Activated CD8-positive, alpha-beta memory T cell treated with anti-CD3 and anti-CD28 coated beads, Interleukin-2, amount 10 ng/mL, durations not matched to agents 7 days and 5 days (primary cell): ENCODE measurements at regions not wholly inside any gene's neighbourhood (a gene's known extent, or its start where the extent isn't known, plus 50 kb on each side); places are given as distances from the start of the nearest gene placed in this dataset.
A peak's percentile ranks its signal among the peaks of the same experiment; 100 is the strongest.

Source experiments
- ATAC-seq: fragments of 150-1000 bp; cut with Tn5 transposase; one replicate; pipeline ENCODE4 v1.10.0; 2021; ENCODE audit warnings: moderate library complexity
- CTCF ChIA-PET: fragments of 350-600 bp; sonication (Branson Sonifier 250); formaldehyde crosslinking; loops from one replicate; lab custom pipeline; 2021; ENCODE audit warnings: antibody characterized with exemption; lab: Charles Lee
- DNase-seq: peaks from one replicate; pipeline ENCODE4 v3.0.0-alpha.2; 2020
- H3K27ac Mint-ChIP-seq: one replicate; pipeline ENCODE4 v1.8.0; 2021; ENCODE audit warnings: mild to moderate bottlenecking, mixed read lengths
- H3K27me3 Mint-ChIP-seq: one replicate; pipeline ENCODE4 v1.8.0; 2021; ENCODE audit warnings: mixed read lengths
- H3K36me3 Mint-ChIP-seq: one replicate; pipeline ENCODE4 v1.8.0; 2021; ENCODE audit warnings: mild to moderate bottlenecking, mixed read lengths
- H3K4me1 Mint-ChIP-seq: one replicate; pipeline ENCODE4 v1.8.0; 2021; ENCODE audit warnings: mixed read lengths
- H3K4me3 Mint-ChIP-seq: one replicate; pipeline ENCODE4 v1.8.0; 2021; ENCODE audit warnings: mild to moderate bottlenecking, moderate library complexity, mixed read lengths
- H3K9me3 Mint-ChIP-seq: one replicate; pipeline ENCODE4 v1.8.0; 2022; ENCODE audit warnings: low read depth, mixed read lengths

DNA sequence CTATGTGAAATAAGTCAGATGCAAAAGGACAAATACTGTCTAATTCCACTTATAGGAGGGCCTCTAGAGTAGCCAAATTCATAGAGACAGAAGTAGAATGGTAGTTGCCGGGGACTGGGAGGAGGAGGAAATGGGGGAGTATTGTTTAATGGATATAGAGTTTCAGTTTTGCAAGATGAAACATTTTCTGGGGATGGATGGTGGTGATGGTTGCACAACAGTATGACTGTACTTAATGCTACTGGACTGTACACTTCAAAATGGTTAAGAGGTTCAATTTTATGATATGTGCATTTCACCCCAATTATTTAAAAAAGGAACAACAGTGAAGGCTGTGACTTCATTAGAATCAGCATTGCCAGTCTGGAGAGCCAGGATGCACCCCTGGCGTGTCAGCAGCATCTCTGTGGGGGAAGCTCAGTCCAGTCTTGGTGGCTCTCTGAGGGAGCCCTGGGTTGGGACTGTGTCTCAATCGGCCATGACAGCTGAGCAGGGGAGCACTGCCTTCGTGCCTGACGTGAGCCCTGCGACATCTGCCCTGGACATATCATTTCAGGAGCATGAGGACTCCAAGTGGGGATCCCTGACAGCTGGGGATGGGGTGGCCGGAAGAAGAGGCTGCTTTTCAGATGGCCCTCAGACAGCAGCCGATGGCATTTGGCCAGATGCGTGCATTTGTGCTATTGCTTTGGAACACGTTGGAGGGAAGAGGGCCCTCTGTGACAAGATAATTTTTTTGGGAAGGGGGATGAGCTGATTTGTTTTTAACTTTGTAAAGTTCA is 130.8 kb upstream of the STC2 start:
- Mint-ChIP-seq H3K4me3 (no peak overlapping the region), H3K36me3 (no peaks in the 10 kb centered on the region), H3K27me3 (no peaks in the 10 kb centered on the region), H3K4me1 (peaks cover 1% of the 10 kb centered on the region), H3K27ac (no peak overlapping the region), H3K9me3 (no peaks in the 10 kb centered on the region)
- ATAC-seq (no peak), DNase-seq (no peak)
- CTCF ChIA-PET: no interaction called here

DNA sequence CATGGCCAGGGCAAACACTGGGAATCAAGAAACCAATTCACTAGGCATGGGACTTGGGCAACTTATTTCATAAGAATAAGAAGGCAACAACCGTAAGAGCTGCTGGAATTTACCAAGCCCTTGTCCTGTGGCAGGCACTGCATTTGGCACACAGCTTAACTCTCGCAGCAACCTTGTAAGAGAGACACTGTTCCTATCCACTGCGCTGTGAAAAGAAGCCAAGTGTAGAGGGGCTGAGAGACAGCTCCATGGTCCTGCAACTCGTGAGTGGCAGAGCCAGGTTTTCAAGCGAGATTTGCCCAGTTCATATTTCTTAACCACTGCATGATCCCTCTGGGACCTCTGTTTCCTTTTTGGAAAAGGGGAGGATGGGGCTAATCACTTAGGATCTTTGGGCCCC is 129.3 kb upstream of the STC2 start:
- no peak overlapping the region for H3K4me3 Mint-ChIP-seq
- DNase-seq: no peak
- H3K27ac Mint-ChIP-seq: no peak overlapping the region
- CTCF ChIA-PET: no interaction called here
- no peaks in the 10 kb centered on the region for H3K9me3 Mint-ChIP-seq
- H3K4me1 Mint-ChIP-seq: peaks cover 1% of the 10 kb centered on the region
- no peaks in the 10 kb centered on the region for H3K27me3 Mint-ChIP-seq
- no peak for ATAC-seq
- no peaks in the 10 kb centered on the region for H3K36me3 Mint-ChIP-seq

DNA sequence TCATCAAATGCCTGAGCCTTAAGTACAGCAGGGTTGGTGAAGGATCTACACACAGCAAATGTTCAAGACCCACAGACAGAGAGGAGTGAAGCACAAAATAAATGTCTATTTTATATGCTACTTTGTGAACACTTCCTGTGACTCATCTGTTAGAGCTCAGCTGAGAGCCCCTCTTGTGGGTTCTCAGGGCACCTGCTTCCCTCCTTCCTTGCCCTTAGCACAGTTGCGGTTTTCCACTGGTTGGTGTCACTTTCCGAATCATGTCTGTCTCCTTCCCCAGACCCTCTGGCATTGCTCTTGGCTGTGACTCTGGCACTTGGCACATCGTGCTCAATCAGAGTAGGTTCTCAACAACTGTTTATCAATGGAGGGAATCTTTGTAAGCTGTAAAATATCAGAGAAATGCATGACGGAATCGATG is 128.5 kb upstream of the STC2 start:
- Mint-ChIP-seq H3K9me3 (no peaks in the 10 kb centered on the region), H3K4me3 (no peak overlapping the region), H3K36me3 (no peaks in the 10 kb centered on the region), H3K27me3 (no peaks in the 10 kb centered on the region), H3K27ac (no peak overlapping the region), H3K4me1 (peaks cover 1% of the 10 kb centered on the region)
- DNase-seq (no peak), ATAC-seq (no peak)
- CTCF ChIA-PET: no interaction called here

DNA sequence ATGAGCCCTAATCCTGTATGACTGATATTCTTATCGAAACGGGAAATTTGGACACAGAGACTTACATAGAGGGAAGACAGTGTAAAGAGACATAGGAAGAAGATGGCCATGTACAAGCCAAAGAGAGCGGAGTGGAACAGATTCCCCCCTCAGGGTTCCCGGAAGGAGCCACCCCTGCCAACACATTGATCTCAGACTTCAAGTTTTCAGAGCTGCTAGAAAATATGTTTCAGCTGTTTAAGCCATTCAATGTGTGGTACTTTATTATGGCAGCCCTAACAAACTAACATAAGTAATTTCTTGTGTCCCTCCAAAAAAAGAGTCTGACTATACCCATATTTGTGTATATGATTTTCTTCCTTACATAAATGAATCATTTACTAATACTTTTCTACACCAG is 128.0 kb upstream of the STC2 start:
- Mint-ChIP-seq H3K4me3 (no peak overlapping the region), H3K9me3 (no peaks in the 10 kb centered on the region), H3K27me3 (no peaks in the 10 kb centered on the region), H3K27ac (no peak overlapping the region), H3K4me1 (peaks cover 1% of the 10 kb centered on the region), H3K36me3 (no peaks in the 10 kb centered on the region)
- no peak for ATAC-seq
- DNase-seq: no peak
- CTCF ChIA-PET: no interaction called here

DNA sequence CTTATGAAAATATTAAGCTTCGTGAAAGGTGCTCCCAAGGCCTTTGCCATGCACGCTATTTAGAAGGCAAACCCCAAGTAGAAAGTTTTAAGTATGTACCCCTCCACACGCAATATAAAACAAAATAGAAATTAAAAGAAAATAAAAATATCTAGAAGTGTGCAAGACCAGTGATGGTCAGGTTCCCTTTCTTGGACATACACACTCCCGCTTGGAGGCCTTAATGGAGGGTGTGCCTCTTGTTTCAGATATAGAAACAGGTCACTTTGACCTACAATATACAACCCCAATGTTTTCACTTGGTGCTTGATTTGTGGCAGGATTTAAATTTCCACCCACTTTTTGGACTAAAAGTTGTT is 127.4 kb upstream of the STC2 start:
- H3K27ac Mint-ChIP-seq: no peak overlapping the region
- CTCF ChIA-PET: no interaction called here
- H3K4me3 Mint-ChIP-seq: no peak overlapping the region
- no peak for DNase-seq
- H3K27me3 Mint-ChIP-seq: no peaks in the 10 kb centered on the region
- peaks cover 1% of the 10 kb centered on the region for H3K4me1 Mint-ChIP-seq
- H3K36me3 Mint-ChIP-seq: no peaks in the 10 kb centered on the region
- H3K9me3 Mint-ChIP-seq: no peaks in the 10 kb centered on the region
- no peak for ATAC-seq

DNA sequence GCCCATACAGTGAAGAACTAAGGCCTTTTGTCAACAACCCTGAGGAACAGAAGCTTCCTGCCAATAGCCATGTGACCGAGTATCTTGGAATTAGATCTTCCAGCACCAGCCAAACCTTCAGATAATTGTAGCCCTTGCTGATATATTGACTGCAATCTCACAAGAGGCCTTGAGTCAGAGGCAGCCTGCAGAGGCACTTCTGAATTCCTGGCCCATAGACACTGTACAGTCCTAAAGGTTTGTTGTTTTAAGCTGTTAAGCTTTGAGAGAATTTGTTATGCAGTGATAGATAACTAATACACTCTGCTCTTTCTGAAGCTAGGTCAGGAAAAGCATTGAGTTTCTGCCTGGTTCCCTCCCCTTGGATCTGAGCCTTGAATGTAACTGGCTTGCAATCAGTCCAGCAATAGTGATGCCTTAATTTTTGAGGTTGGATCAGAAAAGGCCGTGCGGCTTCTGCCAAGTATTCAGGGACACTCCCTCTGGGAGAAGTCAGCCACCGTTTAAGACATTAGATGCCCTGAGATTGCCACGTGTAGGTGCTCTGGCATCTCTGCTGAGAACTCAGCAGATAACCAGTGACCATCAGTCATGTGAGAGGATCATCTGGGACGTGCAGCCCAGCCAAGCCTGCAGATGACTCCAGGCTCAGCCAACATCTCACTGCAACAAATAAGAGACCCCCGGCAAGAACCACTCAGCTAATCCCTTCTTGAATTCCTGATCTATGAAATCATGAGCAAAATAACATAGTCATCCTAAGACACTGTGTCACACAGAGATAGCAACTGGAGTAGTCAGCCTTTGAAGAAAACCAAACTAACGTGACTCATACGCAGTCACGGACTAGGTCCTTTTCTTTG is 126.8 kb upstream of the STC2 start:
- Mint-ChIP-seq H3K4me1 (peaks cover 1% of the 10 kb centered on the region), H3K27me3 (no peaks in the 10 kb centered on the region), H3K27ac (no peak overlapping the region), H3K4me3 (no peak overlapping the region), H3K36me3 (no peaks in the 10 kb centered on the region), H3K9me3 (no peaks in the 10 kb centered on the region)
- CTCF ChIA-PET: interaction anchor here (1.5 kb wide), 1 partner anchor 38 kb away, joined by 3 read pairs; no protein-coding TSS in a partner anchor
- no peak for ATAC-seq
- DNase-seq: no peak

DNA sequence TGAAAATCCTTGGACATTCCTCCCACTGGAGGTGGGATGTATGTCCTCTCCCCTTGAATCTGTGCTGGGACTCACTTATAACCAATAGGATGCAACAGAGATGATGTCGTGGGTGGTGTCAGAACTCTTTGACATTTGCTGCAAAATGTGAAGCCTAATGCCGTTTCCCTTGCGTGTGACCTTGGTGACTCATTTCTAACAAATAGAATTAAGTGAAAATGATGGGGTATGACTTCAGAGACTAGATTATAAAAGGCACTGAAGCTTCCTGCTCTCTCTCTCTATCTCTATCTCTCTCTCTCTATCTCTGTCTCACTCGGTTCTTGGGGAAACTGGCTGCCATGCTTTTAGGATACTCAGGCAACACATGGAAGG is 126.1 kb upstream of the STC2 start:
- no peaks in the 10 kb centered on the region for H3K9me3 Mint-ChIP-seq
- no peak overlapping the region for H3K4me3 Mint-ChIP-seq
- no peak overlapping the region for H3K27ac Mint-ChIP-seq
- H3K36me3 Mint-ChIP-seq: no peaks in the 10 kb centered on the region
- H3K4me1 Mint-ChIP-seq: peaks cover 1% of the 10 kb centered on the region
- CTCF ChIA-PET: interaction anchor here (1.5 kb wide), 1 partner anchor 38 kb away, joined by 3 read pairs; no protein-coding TSS in a partner anchor
- ATAC-seq (no peak), DNase-seq (no peak)
- no peaks in the 10 kb centered on the region for H3K27me3 Mint-ChIP-seq

DNA sequence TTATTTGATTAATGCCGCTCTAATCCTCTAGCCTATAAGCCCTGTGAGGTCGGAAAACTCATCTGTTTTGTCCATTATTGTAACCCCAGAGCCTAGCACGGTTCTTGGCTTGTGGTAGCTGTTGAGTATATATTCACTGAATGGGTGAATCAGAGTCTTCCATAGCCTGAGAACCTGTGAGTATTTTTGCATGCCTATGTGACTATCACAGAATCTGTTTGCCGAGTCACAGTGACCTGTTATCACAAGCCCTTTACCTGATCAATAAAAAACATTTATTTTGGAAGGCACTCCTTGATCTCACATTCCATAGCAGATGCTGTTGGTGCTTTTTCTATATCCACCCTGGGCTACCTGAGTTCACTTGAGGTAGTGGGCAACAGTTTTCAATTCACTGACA is 125.0 kb upstream of the STC2 start:
- Mint-ChIP-seq H3K27ac (no peak overlapping the region), H3K4me3 (no peak overlapping the region), H3K36me3 (no peaks in the 10 kb centered on the region), H3K27me3 (no peaks in the 10 kb centered on the region), H3K9me3 (no peaks in the 10 kb centered on the region), H3K4me1 (peaks cover 1% of the 10 kb centered on the region)
- no peak for DNase-seq
- CTCF ChIA-PET: interaction anchor here (2.8 kb wide), 1 partner anchor 120 kb away, joined by 6 read pairs; no protein-coding TSS in a partner anchor
- ATAC-seq: no peak

DNA sequence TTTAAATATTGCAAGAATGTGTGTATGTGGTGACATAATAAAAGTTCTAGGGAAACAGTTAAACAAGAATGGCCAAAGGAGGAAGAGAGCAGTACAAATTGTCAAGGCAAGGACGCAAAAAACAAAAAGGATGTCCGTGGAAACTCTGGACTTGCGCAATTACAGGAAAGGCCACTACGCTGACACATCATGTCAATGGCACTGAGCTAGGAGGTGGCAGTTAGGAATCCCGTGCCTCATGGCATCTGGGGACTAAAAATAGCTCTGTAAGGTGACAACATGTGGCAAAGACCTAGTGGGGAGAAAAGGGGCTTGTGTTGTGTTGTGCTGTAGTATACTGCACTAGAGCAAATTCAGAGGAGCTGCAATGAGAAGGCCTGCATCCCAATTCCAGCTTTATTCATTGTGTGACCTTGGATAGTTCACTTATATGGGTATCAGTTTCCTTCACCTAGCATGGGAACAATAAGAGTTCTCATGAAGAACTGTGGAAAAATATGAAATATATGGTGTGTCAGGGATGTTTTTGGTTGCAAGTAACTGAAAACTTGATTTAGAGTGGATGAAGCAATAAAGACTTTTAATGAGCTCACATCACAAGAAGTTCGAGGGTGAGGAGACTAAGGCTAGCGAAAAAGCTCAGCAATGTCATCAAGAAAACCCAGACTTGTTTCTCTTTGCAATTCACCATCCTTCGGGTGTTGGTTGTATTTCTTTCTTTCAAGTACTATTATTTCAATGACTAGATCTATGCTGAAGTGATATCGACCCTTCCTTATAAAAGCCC is 124.1 kb upstream of the STC2 start:
- Mint-ChIP-seq H3K27me3 (no peaks in the 10 kb centered on the region), H3K4me1 (peaks cover 1% of the 10 kb centered on the region), H3K4me3 (no peak overlapping the region), H3K36me3 (no peaks in the 10 kb centered on the region), H3K9me3 (no peaks in the 10 kb centered on the region), H3K27ac (no peak overlapping the region)
- ATAC-seq: no peak
- DNase-seq: no peak
- CTCF ChIA-PET: interaction anchor here (2.8 kb wide), 1 partner anchor 121 kb away, joined by 6 read pairs; no protein-coding TSS in a partner anchor

DNA sequence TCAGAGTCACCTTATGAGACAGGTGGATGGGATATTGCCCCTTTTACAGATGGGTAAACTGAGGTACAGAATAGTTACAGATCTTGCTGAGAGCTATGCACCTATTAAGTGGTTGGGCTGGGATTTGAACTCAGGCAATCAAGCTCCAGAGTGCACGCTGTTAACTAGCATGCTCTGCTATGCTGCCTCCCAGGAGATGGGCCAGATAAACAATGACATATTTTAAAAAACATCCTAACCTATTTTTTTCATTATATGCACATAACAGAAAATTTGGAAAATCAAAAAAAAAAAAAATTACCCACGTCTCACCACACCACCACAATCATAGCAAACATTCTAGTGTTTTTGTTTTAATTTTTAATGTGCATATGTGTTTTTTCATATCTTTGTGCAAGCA is 123.4 kb upstream of the STC2 start:
- no peak for DNase-seq
- Mint-ChIP-seq H3K9me3 (no peaks in the 10 kb centered on the region), H3K27me3 (no peaks in the 10 kb centered on the region), H3K4me3 (no peak overlapping the region), H3K4me1 (no peaks in the 10 kb centered on the region), H3K36me3 (no peaks in the 10 kb centered on the region), H3K27ac (no peak overlapping the region)
- CTCF ChIA-PET: interaction anchor here (2.8 kb wide), 1 partner anchor 121 kb away, joined by 6 read pairs; no protein-coding TSS in a partner anchor
- no peak for ATAC-seq

DNA sequence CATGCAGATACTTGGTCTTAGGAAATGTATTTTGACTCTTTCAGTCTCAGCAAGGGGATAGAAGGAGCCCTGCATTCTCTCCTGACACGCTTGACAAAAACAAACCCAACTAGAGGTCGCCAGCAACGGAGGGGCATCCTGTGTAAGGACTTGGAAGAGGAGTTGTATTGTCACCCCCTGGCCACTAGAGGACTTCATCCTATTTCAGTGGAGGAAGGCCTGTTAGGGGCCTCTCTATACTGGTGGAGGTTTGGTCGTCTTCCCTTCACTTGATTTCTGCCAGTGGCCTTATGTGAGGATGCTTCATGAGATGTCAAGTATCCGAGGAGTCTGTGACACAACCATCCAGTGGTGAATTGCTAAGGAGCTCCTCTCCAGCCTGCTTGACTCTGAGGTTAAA is 122.8 kb upstream of the STC2 start:
- peak; percentile 42 for ATAC-seq
- CTCF ChIA-PET: interaction anchor here (2.8 kb wide), 1 partner anchor 122 kb away, joined by 6 read pairs; no protein-coding TSS in a partner anchor

DNA sequence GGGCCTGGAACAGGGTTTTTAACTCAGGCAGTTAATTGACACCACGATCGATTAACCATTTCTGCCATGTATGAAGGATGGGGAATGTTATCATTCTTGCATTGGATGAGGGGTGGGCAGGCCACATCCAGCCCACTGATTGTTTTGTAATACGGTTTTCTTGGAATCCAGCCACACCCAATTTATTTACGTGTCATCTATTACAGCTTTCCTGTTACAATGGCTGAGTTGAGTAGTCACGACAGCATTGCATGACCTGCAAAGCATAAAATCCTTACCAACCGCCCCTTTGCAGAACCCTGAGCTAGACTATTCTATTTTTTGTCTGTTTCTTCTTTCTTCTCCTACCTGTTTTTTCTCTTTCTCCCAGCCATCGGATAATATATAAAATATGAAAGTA is 122.0 kb upstream of the STC2 start:
- CTCF ChIA-PET: no interaction called here
- no peaks in the 10 kb centered on the region for H3K9me3 Mint-ChIP-seq
- no peaks in the 10 kb centered on the region for H3K36me3 Mint-ChIP-seq
- H3K4me1 Mint-ChIP-seq: no peaks in the 10 kb centered on the region
- no peak overlapping the region for H3K4me3 Mint-ChIP-seq
- DNase-seq: no peak
- H3K27me3 Mint-ChIP-seq: no peaks in the 10 kb centered on the region
- no peak for ATAC-seq
- no peak overlapping the region for H3K27ac Mint-ChIP-seq

More for the DNA sequence above, 122.8 kb upstream of the STC2 start:
- Mint-ChIP-seq H3K4me3 (no peak overlapping the region), H3K27ac (no peak overlapping the region), H3K4me1 (no peaks in the 10 kb centered on the region), H3K27me3 (no peaks in the 10 kb centered on the region), H3K36me3 (no peaks in the 10 kb centered on the region), H3K9me3 (no peaks in the 10 kb centered on the region)
- no peak for DNase-seq

DNA sequence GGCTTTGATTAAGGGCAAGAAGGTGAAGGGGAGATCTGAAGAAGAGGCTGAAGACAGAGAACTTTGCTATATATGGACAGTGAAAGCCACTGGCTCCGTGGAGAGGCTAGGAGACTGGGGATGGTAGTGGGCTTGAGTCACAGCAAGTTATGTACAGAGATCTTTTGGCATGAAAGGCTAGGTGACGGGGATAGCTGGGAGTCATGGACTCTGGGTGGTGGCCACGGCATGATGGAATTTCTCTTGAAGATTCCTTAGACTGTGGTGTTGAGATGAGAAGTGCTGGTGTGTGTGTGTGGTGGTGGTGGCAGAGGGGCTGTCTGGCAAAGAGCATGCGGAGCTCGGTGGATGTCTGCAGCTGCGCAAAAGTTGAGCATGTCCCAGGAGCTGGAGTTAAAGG is 120.6 kb upstream of the STC2 start:
- no peaks in the 10 kb centered on the region for H3K27me3 Mint-ChIP-seq
- no peaks in the 10 kb centered on the region for H3K36me3 Mint-ChIP-seq
- ATAC-seq (no peak), DNase-seq (no peak)
- H3K4me1 Mint-ChIP-seq: no peaks in the 10 kb centered on the region
- H3K4me3 Mint-ChIP-seq: no peak overlapping the region
- H3K9me3 Mint-ChIP-seq: no peaks in the 10 kb centered on the region
- CTCF ChIA-PET: no interaction called here
- no peak overlapping the region for H3K27ac Mint-ChIP-seq
